ENCODE measurements at regions not wholly inside any gene's neighbourhood (a gene's known extent, or its start where the extent isn't known, plus 50 kb on each side); places are given as distances from the start of the nearest gene placed in this dataset.

DNA sequence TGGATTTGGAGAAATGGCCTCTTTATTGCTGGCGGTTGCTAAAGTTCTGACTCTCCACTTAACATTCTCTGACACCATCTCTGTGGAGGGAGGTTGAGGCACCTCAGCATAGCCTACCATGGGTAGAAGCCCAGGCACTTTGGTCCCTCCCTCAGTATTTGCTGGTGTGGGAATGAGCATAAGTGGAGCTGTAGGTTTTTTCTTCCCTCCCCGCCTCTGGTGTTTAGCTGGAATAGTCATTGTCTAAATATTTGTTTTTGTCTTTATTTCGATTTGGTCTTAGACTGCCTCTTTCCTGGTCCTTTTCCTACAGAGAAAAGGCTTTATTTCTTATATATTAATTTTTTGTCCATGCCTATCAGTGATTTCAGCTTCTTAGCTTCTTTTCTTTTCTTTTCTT is 203.4 kb upstream of the AGR3 start (continued):
- TF ChIP-seq, protein P1, sequence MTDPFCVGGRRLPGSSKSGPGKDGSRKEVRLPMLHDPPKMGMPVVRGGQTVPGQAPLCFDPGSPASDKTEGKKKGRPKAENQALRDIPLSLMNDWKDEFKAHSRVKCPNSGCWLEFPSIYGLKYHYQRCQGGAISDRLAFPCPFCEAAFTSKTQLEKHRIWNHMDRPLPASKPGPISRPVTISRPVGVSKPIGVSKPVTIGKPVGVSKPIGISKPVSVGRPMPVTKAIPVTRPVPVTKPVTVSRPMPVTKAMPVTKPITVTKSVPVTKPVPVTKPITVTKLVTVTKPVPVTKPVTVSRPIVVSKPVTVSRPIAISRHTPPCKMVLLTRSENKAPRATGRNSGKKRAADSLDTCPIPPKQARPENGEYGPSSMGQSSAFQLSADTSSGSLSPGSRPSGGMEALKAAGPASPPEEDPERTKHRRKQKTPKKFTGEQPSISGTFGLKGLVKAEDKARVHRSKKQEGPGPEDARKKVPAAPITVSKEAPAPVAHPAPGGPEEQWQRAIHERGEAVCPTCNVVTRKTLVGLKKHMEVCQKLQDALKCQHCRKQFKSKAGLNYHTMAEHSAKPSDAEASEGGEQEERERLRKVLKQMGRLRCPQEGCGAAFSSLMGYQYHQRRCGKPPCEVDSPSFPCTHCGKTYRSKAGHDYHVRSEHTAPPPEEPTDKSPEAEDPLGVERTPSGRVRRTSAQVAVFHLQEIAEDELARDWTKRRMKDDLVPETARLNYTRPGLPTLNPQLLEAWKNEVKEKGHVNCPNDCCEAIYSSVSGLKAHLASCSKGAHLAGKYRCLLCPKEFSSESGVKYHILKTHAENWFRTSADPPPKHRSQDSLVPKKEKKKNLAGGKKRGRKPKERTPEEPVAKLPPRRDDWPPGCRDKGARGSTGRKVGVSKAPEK (CRISPR knock-in tag; IDR thresholded peaks at IDR 0.05; ENCODE audit: borderline replicate concordance), result 0 out of 2 replicates have a peak, but pooled peaks have one; percentile 16
- TF ChIP-seq MEIS1 (CRISPR knock-in tag; IDR thresholded peaks at IDR 0.05; ENCODE audit: borderline replicate concordance) (no peak), GATAD2A (CRISPR knock-in tag; IDR thresholded peaks at IDR 0.05) (peak; percentile 43; the same call in 1 of the 2 replicates), RBAK (CRISPR knock-in tag; IDR thresholded peaks at IDR 0.05) (no peak), MYC (CRISPR knock-in tag; IDR thresholded peaks at IDR 0.05; ENCODE audit: borderline replicate concordance) (no peak), KMT2A (CRISPR knock-in tag; IDR thresholded peaks at IDR 0.05) (no peak), MIER2 (CRISPR knock-in tag; IDR thresholded peaks at IDR 0.05) (no peak), MXI1 (IDR thresholded peaks at IDR 0.05; ENCODE audit: borderline replicate concordance, low read depth, low read length) (no peak), ZNF3 (CRISPR knock-in tag; IDR thresholded peaks at IDR 0.05) (no peak), POGZ (CRISPR knock-in tag; IDR thresholded peaks at IDR 0.05) (peak; percentile 77), FOSL1 (CRISPR knock-in tag; IDR thresholded peaks at IDR 0.05; ENCODE audit: borderline replicate concordance) (no peak)
- TF ChIP-seq, protein P2, sequence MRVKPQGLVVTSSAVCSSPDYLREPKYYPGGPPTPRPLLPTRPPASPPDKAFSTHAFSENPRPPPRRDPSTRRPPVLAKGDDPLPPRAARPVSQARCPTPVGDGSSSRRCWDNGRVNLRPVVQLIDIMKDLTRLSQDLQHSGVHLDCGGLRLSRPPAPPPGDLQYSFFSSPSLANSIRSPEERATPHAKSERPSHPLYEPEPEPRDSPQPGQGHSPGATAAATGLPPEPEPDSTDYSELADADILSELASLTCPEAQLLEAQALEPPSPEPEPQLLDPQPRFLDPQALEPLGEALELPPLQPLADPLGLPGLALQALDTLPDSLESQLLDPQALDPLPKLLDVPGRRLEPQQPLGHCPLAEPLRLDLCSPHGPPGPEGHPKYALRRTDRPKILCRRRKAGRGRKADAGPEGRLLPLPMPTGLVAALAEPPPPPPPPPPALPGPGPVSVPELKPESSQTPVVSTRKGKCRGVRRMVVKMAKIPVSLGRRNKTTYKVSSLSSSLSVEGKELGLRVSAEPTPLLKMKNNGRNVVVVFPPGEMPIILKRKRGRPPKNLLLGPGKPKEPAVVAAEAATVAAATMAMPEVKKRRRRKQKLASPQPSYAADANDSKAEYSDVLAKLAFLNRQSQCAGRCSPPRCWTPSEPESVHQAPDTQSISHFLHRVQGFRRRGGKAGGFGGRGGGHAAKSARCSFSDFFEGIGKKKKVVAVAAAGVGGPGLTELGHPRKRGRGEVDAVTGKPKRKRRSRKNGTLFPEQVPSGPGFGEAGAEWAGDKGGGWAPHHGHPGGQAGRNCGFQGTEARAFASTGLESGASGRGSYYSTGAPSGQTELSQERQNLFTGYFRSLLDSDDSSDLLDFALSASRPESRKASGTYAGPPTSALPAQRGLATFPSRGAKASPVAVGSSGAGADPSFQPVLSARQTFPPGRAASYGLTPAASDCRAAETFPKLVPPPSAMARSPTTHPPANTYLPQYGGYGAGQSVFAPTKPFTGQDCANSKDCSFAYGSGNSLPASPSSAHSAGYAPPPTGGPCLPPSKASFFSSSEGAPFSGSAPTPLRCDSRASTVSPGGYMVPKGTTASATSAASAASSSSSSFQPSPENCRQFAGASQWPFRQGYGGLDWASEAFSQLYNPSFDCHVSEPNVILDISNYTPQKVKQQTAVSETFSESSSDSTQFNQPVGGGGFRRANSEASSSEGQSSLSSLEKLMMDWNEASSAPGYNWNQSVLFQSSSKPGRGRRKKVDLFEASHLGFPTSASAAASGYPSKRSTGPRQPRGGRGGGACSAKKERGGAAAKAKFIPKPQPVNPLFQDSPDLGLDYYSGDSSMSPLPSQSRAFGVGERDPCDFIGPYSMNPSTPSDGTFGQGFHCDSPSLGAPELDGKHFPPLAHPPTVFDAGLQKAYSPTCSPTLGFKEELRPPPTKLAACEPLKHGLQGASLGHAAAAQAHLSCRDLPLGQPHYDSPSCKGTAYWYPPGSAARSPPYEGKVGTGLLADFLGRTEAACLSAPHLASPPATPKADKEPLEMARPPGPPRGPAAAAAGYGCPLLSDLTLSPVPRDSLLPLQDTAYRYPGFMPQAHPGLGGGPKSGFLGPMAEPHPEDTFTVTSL (CRISPR knock-in tag; IDR thresholded peaks at IDR 0.05; ENCODE audit: borderline replicate concordance), result peak; percentile 66; the same call in 1 of the 2 replicates
- TF ChIP-seq, protein P3, sequence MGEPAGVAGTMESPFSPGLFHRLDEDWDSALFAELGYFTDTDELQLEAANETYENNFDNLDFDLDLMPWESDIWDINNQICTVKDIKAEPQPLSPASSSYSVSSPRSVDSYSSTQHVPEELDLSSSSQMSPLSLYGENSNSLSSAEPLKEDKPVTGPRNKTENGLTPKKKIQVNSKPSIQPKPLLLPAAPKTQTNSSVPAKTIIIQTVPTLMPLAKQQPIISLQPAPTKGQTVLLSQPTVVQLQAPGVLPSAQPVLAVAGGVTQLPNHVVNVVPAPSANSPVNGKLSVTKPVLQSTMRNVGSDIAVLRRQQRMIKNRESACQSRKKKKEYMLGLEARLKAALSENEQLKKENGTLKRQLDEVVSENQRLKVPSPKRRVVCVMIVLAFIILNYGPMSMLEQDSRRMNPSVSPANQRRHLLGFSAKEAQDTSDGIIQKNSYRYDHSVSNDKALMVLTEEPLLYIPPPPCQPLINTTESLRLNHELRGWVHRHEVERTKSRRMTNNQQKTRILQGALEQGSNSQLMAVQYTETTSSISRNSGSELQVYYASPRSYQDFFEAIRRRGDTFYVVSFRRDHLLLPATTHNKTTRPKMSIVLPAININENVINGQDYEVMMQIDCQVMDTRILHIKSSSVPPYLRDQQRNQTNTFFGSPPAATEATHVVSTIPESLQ (CRISPR knock-in tag; conservative IDR thresholded peaks at IDR 0.05), result no peak

Measured in HepG2 (cell line).